Type B pancreatic cell (in vitro differentiated cells): ENCODE measurements at regions not wholly inside any gene's neighbourhood (a gene's known extent, or its start where the extent isn't known, plus 50 kb on each side); places are given as distances from the start of the nearest gene placed in this dataset.

ENCODE experiments used
- DNase-seq: peaks from one replicate; pipeline ENCODE4 v3.0.0; 2021; ENCODE audit warnings: mixed read lengths; ENCODE audit not compliant: unreplicated experiment; ENCODE audit errors: extremely low spot score
- H3K27ac Mint-ChIP-seq: 2 replicates; pipeline ENCODE4 v1.8.0; 2021; ENCODE audit warnings: mild to moderate bottlenecking, mixed read lengths
- H3K27me3 Mint-ChIP-seq: 2 replicates; pipeline ENCODE4 v1.8.0; 2021; ENCODE audit warnings: mixed read lengths
- H3K36me3 Mint-ChIP-seq: 2 replicates; pipeline ENCODE4 v1.8.0; 2021; ENCODE audit warnings: mixed read lengths
- H3K4me1 Mint-ChIP-seq: one replicate; pipeline ENCODE4 v1.8.0; 2021; ENCODE audit warnings: mixed read lengths; ENCODE audit not compliant: unreplicated experiment
- H3K4me3 Mint-ChIP-seq: 2 replicates; pipeline ENCODE4 v1.8.0; 2021; ENCODE audit warnings: mild to moderate bottlenecking, mixed read lengths
- H3K9me3 Mint-ChIP-seq: 2 replicates; pipeline ENCODE4 v1.8.0; 2021; ENCODE audit warnings: mixed read lengths
- TF ChIP-seq, protein P1 (sequence below): fragments of 200-600 bp; sonication (generic); conservative IDR thresholded peaks from 2 replicates; pipeline ENCODE4 v1.5.0; 2021; ENCODE audit warnings: antibody characterized with exemption, mild to moderate bottlenecking

DNA sequence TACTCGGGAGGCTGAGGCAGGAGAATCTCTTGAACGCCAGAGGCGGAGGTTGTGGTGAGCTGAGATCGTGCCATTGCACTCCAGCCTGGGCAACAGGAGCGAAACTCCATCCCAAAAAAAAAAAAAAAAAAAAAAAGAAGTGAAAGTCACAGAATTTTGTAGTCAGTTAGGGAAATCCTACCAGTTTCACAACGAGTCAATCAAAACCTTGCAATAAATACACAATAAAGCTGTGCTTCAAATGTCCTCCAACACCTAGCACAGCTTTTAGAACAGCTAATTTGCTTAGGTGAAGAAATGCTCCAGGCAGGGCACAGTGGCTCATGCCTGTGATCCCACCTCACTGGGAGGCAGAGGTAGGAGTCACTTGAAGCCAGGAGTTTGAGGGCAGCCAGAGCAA, 112.8 kb upstream of the ATF7IP start:
- TF ChIP-seq, protein P1, sequence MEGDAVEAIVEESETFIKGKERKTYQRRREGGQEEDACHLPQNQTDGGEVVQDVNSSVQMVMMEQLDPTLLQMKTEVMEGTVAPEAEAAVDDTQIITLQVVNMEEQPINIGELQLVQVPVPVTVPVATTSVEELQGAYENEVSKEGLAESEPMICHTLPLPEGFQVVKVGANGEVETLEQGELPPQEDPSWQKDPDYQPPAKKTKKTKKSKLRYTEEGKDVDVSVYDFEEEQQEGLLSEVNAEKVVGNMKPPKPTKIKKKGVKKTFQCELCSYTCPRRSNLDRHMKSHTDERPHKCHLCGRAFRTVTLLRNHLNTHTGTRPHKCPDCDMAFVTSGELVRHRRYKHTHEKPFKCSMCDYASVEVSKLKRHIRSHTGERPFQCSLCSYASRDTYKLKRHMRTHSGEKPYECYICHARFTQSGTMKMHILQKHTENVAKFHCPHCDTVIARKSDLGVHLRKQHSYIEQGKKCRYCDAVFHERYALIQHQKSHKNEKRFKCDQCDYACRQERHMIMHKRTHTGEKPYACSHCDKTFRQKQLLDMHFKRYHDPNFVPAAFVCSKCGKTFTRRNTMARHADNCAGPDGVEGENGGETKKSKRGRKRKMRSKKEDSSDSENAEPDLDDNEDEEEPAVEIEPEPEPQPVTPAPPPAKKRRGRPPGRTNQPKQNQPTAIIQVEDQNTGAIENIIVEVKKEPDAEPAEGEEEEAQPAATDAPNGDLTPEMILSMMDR, result no peak
- H3K9me3 Mint-ChIP-seq, result peaks cover 18% of the 10 kb centered on the region
- H3K4me1 Mint-ChIP-seq, result peaks cover 8% of the 10 kb centered on the region
- no peaks in the 10 kb centered on the region for H3K27me3 Mint-ChIP-seq
- H3K4me3 Mint-ChIP-seq, result no peak overlapping the region
- H3K36me3 Mint-ChIP-seq, result peaks cover 31% of the 10 kb centered on the region
- H3K27ac Mint-ChIP-seq, result no peak overlapping the region
- no peak for DNase-seq

DNA sequence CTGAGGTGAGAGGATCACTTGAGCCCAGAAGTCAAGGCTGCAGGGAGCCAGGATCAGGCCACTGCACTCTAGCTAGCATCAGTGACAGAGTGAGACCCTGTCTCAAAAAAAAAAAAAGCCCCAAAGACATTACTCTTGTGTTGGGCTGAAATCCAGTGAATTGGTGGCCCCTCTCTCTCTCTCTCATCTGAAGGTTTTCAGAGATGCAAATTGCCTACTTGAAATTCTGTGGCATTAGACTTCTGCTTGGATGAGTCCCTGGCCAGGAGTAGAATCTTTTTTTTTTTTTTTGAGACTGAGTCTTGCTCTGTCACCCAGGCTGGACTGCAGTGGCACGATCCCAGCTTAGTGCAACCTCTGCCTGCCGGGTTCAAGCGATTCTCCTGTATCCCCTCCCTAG, 112.0 kb upstream of the ATF7IP start:
- no peak for DNase-seq
- Mint-ChIP-seq H3K36me3 (peaks cover 39% of the 10 kb centered on the region), H3K27me3 (peaks cover 3% of the 10 kb centered on the region), H3K9me3 (peaks cover 26% of the 10 kb centered on the region), H3K4me3 (no peak overlapping the region), H3K27ac (no peak overlapping the region), H3K4me1 (peaks cover 16% of the 10 kb centered on the region)
- TF ChIP-seq, protein P1, result no peak

DNA sequence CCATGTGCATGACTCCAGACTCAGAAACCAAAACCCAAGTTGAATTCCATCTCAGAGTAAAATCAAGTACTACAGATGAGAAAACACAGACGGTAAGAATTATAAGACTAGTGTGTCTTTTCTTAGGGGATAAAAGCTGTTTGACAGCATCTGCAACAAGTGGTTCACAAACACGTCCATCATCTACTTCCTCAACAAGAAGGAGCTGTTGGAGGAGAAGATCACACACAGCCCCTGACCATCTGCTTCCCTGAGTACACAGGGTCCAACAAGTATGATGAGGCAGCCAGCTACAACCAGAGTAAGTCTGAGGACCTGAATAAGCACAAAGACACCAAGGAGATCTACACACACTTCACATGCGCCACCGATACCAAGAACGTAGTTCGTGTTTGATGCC, 110.7 kb upstream of the ATF7IP start:
- TF ChIP-seq, protein P1, result no peak
- DNase-seq, result no peak
- H3K36me3 Mint-ChIP-seq, result peaks cover 46% of the 10 kb centered on the region
- H3K4me1 Mint-ChIP-seq, result peaks cover 19% of the 10 kb centered on the region
- no peak overlapping the region for H3K4me3 Mint-ChIP-seq
- peaks cover 3% of the 10 kb centered on the region for H3K27me3 Mint-ChIP-seq
- peaks cover 22% of the 10 kb centered on the region for H3K9me3 Mint-ChIP-seq
- no peak overlapping the region for H3K27ac Mint-ChIP-seq

DNA sequence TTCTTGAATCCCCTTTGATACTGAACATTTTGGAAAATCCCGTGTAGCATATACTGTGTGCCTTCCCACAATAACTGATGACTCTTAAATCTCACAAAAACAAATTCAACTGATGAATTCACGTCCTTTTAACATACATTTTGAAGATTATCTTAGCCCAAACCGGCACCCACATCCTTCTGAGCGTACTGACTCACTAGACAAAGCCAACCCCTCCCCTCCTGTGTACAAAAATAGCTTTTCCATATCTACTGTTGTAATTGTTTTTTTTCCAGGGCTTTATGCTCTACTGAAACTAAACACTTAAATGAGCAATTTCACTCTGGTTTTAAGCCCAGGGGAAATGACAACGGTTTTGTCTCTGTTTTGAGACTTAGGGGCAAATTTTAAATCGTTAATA, 109.4 kb upstream of the ATF7IP start:
- H3K27me3 Mint-ChIP-seq, result peaks cover 3% of the 10 kb centered on the region
- H3K36me3 Mint-ChIP-seq, result peaks cover 52% of the 10 kb centered on the region
- no peak overlapping the region for H3K4me3 Mint-ChIP-seq
- no peak for DNase-seq
- peak overlapping the region; percentile 92 for H3K27ac Mint-ChIP-seq
- TF ChIP-seq, protein P1, result no peak
- peaks cover 26% of the 10 kb centered on the region for H3K9me3 Mint-ChIP-seq
- peaks cover 31% of the 10 kb centered on the region for H3K4me1 Mint-ChIP-seq

DNA sequence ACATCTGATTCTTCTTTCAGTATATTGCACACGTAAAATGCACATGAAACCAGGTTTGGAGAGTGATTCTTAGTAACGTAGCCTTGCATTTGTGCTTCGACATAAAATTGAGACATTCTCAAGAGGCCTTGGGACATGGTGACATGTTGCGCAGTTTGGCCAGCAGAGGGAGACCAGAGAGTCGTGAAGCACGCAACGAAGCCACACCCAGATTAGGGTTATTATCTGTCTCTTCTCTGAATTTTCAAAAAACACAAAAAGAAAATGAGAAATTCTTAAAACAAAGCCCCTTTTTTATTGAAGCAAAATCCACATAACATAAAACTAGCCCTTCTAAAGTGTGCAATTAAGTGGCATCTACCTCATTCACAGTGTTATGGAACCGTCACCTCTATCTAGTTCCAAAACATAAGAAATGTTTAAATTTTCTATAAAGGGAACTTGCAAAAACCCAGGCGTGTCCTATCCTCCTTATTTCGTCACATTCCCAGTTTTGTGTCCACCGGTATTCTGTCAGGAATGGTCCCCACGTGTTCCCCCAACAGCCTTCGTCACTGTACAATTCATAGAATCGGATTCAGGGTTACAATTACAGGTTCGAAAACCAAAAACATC, 108.8 kb upstream of the ATF7IP start:
- DNase-seq, result no peak
- Mint-ChIP-seq H3K4me1 (peaks cover 32% of the 10 kb centered on the region), H3K9me3 (peaks cover 27% of the 10 kb centered on the region), H3K4me3 (no peak overlapping the region), H3K27me3 (peaks cover 3% of the 10 kb centered on the region), H3K36me3 (peaks cover 54% of the 10 kb centered on the region), H3K27ac (peak overlapping the region; percentile 92)
- TF ChIP-seq, protein P1, result peak; percentile 78

DNA sequence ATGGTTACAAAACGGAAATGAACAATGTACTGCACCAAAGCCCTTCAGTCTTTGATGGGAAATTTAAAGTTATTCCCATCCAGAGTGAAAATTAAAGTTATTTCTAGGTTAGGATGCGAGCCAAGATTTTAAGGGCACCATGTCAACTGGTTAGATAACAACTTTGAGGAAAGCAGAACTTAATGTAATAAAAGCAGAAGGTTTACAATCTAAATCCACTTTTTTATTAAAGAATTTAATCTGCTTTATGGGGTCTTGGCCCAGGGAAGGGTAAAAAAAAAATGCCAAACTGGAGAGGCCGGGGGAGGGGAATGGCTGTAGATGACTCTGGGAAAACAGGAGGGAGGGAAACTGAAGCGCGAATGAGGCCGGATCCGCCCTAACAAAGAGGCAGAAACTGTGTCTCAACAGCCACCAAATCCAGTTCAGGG, 108.2 kb upstream of the ATF7IP start:
- peaks cover 3% of the 10 kb centered on the region for H3K27me3 Mint-ChIP-seq
- H3K4me1 Mint-ChIP-seq, result peaks cover 32% of the 10 kb centered on the region
- peak overlapping the region; percentile 92 for H3K27ac Mint-ChIP-seq
- DNase-seq, result no peak
- peaks cover 57% of the 10 kb centered on the region for H3K36me3 Mint-ChIP-seq
- peak overlapping the region; percentile 76 for H3K4me3 Mint-ChIP-seq
- TF ChIP-seq, protein P1, result no peak
- peaks cover 27% of the 10 kb centered on the region for H3K9me3 Mint-ChIP-seq
